Panc1 (cell line): ENCODE measurements at regions not wholly inside any gene's neighbourhood (a gene's known extent, or its start where the extent isn't known, plus 50 kb on each side); places are given as distances from the start of the nearest gene placed in this dataset.

Experiments used
- REST ChIP-seq, 2 experiments: IDR thresholded peaks; 2 replicates each; pipeline ENCODE4 v1.6.1; 2011 to 2012; ENCODE audit warnings: low read depth in 2 of 2, control low read depth in 1 of 2, low read length in 1 of 2, mild to moderate bottlenecking in 1 of 2, moderate library complexity in 1 of 2; ENCODE audit not compliant: insufficient read depth in 1 of 2
- TF ChIP-seq, protein P1 (sequence below): fragments of 450-650 bp; IDR thresholded peaks from 2 replicates; pipeline ENCODE4 v1.5.1; 2017; ENCODE audit warnings: mild to moderate bottlenecking

- TF ChIP-seq, protein P1, sequence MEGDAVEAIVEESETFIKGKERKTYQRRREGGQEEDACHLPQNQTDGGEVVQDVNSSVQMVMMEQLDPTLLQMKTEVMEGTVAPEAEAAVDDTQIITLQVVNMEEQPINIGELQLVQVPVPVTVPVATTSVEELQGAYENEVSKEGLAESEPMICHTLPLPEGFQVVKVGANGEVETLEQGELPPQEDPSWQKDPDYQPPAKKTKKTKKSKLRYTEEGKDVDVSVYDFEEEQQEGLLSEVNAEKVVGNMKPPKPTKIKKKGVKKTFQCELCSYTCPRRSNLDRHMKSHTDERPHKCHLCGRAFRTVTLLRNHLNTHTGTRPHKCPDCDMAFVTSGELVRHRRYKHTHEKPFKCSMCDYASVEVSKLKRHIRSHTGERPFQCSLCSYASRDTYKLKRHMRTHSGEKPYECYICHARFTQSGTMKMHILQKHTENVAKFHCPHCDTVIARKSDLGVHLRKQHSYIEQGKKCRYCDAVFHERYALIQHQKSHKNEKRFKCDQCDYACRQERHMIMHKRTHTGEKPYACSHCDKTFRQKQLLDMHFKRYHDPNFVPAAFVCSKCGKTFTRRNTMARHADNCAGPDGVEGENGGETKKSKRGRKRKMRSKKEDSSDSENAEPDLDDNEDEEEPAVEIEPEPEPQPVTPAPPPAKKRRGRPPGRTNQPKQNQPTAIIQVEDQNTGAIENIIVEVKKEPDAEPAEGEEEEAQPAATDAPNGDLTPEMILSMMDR = no peak
- TF ChIP-seq REST (IDR thresholded peaks at IDR 0.05; ENCODE audit: insufficient read depth in 1 of 2, low read depth in 2 of 2, low read length in 1 of 2) = no peak
These were observed 499.1 kb upstream of the NRP1 start for GRCh38 chr10:33833566-33833965.
